HG02938 (cell line): ENCODE measurements at regions not wholly inside any gene's neighbourhood (a gene's known extent, or its start where the extent isn't known, plus 50 kb on each side); places are given as distances from the start of the nearest gene placed in this dataset.
"Not testable (repeated sequence)": the region's sequence is repeated elsewhere in the genome, so short reads cannot be mapped to it uniquely, and the experiment has no call there.

ENCODE experiments used
- ATAC-seq: cut with Tn5 transposase; IDR thresholded peaks from one replicate; pipeline ENCODE4 v1.9.1; 2021; ENCODE audit warnings: mild to moderate bottlenecking, moderate library complexity; ENCODE audit not compliant: unreplicated experiment

DNA sequence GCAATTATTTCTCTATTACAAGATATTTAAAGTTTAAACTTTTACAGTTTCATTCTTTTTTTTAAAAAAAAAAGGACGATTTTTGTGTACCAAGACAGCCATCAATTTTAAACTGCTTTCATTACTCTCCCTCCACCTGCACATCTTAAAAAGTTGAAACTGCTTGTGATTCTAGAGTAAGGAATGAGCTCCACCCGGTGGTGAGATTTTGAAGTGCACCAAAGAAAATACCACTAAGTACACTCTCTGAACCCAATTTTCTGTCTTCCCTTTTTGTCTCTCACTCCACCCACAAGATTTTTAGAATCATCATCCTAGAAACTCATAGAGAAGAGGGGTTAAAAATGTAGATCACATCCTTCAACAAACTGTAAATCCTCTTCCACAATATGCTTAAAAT lies 91.3 kb upstream of the WDR44 start:
- no peak for ATAC-seq

DNA sequence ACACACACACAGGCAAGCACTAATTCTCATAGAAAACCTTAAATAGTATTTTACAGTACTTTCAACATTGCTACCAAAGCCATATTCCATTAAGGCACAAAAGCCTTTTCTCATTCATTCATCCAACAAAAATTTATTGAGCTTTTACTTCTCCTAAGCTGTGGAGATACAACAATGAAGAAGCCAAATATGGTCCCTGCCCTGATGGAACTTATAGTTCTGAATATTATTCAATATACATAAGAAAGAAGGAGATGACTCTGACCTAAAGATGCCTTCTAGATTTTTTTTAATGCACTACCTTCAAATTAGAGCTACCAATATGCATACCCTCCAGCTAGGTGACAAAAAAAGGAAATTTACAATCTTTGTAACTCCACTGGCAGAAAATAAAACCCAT lies 90.0 kb upstream of the WDR44 start:
- no peak for ATAC-seq

DNA sequence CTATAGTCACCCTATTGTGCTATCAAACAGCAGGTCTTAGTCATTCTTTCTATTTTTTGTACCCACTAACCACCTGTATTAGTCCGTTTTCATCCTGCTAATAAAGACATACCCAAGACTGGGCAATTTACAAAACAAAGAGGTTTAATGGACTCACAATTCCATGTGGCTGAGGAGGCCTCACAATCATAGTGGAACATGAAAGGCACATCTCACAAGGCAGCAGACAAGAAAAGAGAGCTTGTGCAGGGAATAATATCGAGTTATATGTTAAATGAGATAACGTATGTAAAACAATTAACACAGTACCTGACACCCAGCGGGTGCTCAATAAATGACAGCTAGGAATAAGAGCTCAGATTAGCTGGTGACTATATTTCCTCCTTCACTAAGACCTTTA lies 88.1 kb upstream of the WDR44 start:
- ATAC-seq, result no peak

DNA sequence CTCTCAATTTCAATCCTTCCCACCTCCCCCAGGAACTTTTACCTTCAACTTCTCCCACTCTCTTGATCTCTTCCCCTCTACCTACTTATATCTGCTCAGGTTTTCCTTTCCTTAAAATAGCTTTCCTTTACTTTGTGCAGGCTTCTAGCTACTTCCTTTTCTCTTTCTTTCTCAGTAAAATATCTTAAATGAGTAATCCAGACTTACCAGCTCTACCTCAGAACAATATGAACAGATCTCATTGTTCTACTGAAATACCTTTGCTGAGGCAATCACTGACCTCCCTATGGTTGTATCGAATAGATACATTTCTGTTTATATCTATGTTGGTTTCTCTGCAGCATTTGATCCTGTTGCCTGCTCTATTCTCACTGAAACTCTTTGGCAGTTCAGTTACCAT lies 86.7 kb upstream of the WDR44 start:
- no peak for ATAC-seq

DNA sequence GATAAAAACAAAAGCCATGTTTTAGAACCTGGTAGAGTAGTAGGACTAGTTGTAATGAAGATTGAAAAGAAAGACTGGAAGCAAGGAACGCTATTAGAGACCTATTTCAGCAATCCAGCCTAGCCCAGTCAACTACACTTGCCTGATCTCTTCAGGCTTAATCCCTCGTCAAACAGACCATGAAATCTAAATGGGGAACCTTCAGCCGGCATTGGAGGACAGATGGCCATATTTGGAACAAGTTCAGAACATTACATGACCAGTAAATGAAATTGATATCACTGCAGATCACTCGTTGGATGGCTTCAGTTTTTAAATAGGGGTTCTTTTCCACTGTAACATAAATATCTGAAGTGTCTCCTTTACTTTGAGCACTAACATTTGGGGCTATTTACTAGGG lies 84.8 kb upstream of the WDR44 start:
- ATAC-seq, result no peak

DNA sequence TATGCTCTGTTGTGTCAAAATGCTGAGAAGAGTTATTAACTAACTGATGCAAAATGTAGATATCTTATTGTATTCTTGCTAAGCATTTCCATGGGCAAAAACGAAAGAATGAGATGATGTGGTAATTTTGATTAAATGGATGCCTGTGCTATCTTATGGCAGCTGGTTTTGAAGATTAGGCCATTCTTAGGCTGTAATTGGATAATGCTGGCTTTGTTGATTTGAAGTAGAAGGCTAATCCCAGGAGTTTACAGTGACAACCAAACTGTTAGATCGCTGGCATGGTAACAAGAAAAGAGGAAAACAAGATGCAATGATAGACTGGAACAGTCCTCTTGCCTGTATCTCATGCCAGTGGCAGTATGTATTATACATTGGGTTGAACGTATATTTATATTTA lies 74.1 kb upstream of the WDR44 start:
- no peak for ATAC-seq

DNA sequence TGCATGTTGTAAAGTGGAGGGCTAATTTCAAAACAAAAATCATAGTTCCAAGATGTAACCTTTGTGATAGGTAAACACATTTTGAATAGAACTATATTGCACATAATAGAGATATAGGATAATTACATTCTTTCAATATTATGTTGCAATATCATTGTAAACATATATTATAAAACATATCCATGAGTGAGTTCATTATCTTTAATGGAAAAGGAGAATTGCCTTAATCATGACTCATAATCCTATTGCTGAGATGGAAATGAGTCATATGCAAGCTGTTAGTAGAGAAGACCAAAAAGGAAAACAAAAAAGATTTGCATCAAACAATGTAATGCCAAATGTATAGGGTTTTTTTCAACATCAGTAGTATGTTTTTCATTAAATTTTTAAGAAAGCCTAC lies 73.7 kb upstream of the WDR44 start:
- no peak for ATAC-seq

DNA sequence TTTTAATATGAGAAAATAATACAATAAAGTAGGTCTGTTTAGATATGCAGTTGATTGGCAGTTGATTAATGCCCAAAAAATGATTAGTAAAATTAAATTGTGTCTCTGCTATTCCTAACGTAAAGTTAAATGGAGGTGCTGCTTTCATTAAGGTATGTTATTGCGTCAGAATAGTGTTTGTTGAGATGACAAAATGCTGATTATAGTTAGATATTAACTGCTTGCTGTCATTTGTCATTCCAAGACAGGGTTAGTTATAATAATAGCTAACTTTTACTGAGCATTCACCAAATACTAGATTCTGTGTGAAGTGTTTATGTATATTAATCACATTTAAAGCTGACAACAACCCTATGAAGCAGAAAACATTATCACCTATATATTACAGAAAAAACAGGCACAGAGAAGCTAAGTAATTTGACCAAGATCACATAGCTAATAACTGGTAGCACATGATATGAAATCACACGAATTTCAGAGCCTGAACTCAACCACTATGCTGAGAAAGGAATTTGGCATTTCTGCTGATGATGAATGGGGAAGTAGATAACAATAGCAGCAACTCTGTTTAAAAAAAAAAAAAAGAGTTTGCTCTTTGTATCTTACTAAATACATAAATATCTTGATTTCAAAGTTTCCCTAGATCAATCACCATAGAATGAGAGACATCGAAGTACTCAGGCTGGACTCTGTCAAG lies 59.7 kb upstream of the WDR44 start:
- no peak for ATAC-seq

DNA sequence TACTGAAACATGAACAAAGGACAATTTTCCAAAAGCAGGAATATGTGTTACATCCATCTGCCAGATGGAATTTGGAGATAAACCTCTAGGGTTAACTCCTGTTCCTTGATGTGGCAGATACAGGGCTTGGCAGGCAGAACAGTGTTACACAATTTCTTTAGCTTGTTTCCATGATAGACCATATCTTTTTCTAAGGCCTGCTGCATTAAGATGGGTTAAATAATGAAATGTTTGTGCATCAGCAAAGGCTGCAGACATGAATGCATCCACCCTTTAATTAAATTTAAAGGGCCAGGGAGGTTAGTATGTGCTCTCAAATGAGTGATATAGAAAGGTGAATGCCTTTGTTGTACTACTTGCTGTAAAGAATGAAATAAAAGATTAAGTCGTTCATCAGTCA lies 50.1 kb upstream of the WDR44 start:
- ATAC-seq, result not testable (repeated sequence)
